Activated CD4-positive, alpha-beta T cell treated with anti-CD3 and anti-CD28 coated beads for 36 hours (primary cell): ENCODE measurements at regions not wholly inside any gene's neighbourhood (a gene's known extent, or its start where the extent isn't known, plus 50 kb on each side); places are given as distances from the start of the nearest gene placed in this dataset.

Source experiments
- ATAC-seq: fragments of 200-7000 bp; cut with Tn5 transposase; one replicate; pipeline ENCODE4 v1.10.0; 2021; ENCODE audit warnings: mild to moderate bottlenecking, moderate library complexity
- CTCF ChIA-PET: fragments of 350-600 bp; sonication (Branson Sonifier 250); formaldehyde crosslinking; loops from one replicate; lab custom pipeline; 2021; ENCODE audit warnings: antibody characterized with exemption; lab: Charles Lee
- POLR2A ChIA-PET: fragments of 350-600 bp; sonication (Branson Sonifier 250); formaldehyde crosslinking; loops from one replicate; lab custom pipeline; 2021; ENCODE audit warnings: antibody characterized with exemption, inconsistent platforms; lab: Charles Lee
- DNase-seq: peaks from one replicate; pipeline ENCODE4 v3.0.0-alpha.2; 2020
- H3K27ac Mint-ChIP-seq: one replicate; pipeline ENCODE4 v1.8.0; 2021; ENCODE audit warnings: mixed read lengths
- H3K27me3 Mint-ChIP-seq: one replicate; pipeline ENCODE4 v1.8.0; 2021; ENCODE audit warnings: mixed read lengths
- H3K36me3 Mint-ChIP-seq: one replicate; pipeline ENCODE4 v1.8.0; 2021; ENCODE audit warnings: low read depth, mixed read lengths
- H3K4me1 Mint-ChIP-seq: one replicate; pipeline ENCODE4 v1.8.0; 2021; ENCODE audit warnings: mixed read lengths
- H3K4me3 Mint-ChIP-seq: one replicate; pipeline ENCODE4 v1.8.0; 2021; ENCODE audit warnings: mild to moderate bottlenecking, moderate library complexity, mixed read lengths
- H3K9me3 Mint-ChIP-seq: one replicate; pipeline ENCODE4 v1.8.0; 2021; ENCODE audit warnings: low read depth, mixed read lengths
- intact Hi-C, 2 experiments: fragments of 100-400 bp; cut with DNase I in 1 of 2; cut with micrococcal nuclease in 1 of 2; formaldehyde crosslinking; loops; one replicate each; pipeline versions ENCODE4 v1.14.2 to v1.15.1; 2022 to 2024; cut with DNase I, micrococcal nuclease

DNA sequence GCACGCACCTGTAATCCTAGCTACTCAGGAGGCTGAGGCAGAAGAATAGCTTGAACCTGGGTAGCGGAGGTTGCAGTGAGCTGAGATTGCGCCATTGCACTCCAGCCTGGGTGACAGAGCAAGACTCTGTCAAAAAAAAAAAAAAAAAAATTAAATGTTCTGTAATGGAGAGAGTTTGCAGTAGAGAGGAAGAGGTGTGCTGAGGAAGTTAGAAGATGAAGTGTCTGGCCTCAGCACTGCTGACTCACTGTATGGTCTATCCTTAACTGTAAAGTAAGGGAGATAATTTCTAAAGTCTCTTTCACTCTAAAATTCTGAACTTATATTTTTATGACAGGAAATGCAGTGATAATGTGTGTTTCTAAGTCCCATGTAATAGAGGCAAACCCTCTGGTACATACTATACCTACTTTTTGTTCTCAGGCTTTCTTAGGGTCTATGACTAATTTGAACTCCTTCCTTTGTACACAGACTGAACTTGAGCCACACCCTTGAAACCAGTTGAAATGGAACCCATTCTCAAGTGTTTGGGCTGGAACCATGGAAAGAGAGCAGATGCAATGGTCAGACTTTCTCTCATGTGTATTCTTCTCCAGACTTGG is 278.1 kb upstream of the FAR2 start:
- CTCF ChIA-PET = no interaction called here
- intact Hi-C loops = loop anchor here in 1 of 2 experiments (10.0 kb wide), 2 partner anchors 896 to 926 kb away; partner anchors contain the start of gene PTHLH
- no peak for ATAC-seq

GRCh38 chr12:28872654-28873268 is 276.3 kb upstream of the FAR2 start:
- Mint-ChIP-seq H3K4me3 (no peak overlapping the region), H3K27ac (no peak overlapping the region), H3K36me3 (no peaks in the 10 kb centered on the region), H3K9me3 (no peaks in the 10 kb centered on the region), H3K27me3 (peaks cover 7% of the 10 kb centered on the region), H3K4me1 (no peaks in the 10 kb centered on the region)
- peak; percentile 61 for DNase-seq
- ChIA-PET POLR2A (no interaction called here), CTCF (interaction anchor here (0.7 to 1.6 kb wide), 4 partner anchors 139 to 1140 kb away, joined by 3 to 4 read pairs (median 4); no protein-coding TSS in a partner anchor)
- ATAC-seq = no peak
- intact Hi-C loops = loop anchor here in 1 of 2 experiments (2.0 to 10.0 kb wide), 3 partner anchors 898 to 1140 kb away; partner anchors contain the start of gene PTHLH

More for the DNA sequence above, 278.1 kb upstream of the FAR2 start:
- no peak for DNase-seq
- Mint-ChIP-seq H3K27ac (no peak overlapping the region), H3K4me3 (no peak overlapping the region), H3K27me3 (peaks cover 4% of the 10 kb centered on the region), H3K9me3 (no peaks in the 10 kb centered on the region), H3K4me1 (no peaks in the 10 kb centered on the region), H3K36me3 (no peaks in the 10 kb centered on the region)
- POLR2A ChIA-PET = no interaction called here

- Mint-ChIP-seq H3K27me3 (peaks cover 5% of the 10 kb centered on the region), H3K27ac (no peak overlapping the region), H3K36me3 (no peaks in the 10 kb centered on the region), H3K9me3 (no peaks in the 10 kb centered on the region), H3K4me3 (no peak overlapping the region), H3K4me1 (no peaks in the 10 kb centered on the region)
- ChIA-PET CTCF (no interaction called here), POLR2A (no interaction called here)
- intact Hi-C loops = loop anchor here in 1 of 2 experiments (10.0 kb wide), 2 partner anchors 900 to 930 kb away; partner anchors contain the start of gene PTHLH
- no peak for DNase-seq
- no peak for ATAC-seq
Measured at GRCh38 chr12:28874758-28875157, 274.3 kb upstream of the FAR2 start.

GRCh38 chr12:28876196-28876798 is 272.8 kb upstream of the FAR2 start:
- no peak overlapping the region for H3K4me3 Mint-ChIP-seq
- no peaks in the 10 kb centered on the region for H3K9me3 Mint-ChIP-seq
- CTCF ChIA-PET = no interaction called here
- no peaks in the 10 kb centered on the region for H3K36me3 Mint-ChIP-seq
- no peaks in the 10 kb centered on the region for H3K4me1 Mint-ChIP-seq
- H3K27me3 Mint-ChIP-seq = peaks cover 5% of the 10 kb centered on the region
- DNase-seq = no peak
- no peak for ATAC-seq
- no peak overlapping the region for H3K27ac Mint-ChIP-seq
- intact Hi-C loops = loop anchor here in 1 of 2 experiments (10.0 kb wide), 2 partner anchors 901 to 931 kb away; partner anchors contain the start of gene PTHLH
- POLR2A ChIA-PET = no interaction called here

DNA sequence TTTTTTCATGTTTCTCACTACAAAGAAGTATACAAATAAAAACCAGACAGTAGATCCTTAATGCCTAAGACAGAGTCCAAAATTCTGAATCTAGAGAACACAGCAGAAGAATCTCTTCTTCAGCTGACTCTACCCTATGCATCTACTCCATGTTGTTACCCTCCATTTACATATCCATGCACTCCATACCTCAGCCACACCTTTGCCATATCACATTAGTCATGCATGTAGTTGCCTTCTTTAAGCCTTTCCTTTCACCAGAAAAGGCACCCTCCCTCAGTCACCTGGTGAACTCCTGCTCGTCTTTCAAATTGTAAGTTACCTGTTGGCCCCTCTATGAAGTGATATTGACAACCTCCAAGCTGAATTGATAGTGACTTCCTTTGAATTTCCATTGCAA is 271.2 kb upstream of the FAR2 start:
- ChIA-PET CTCF (no interaction called here), POLR2A (no interaction called here)
- H3K27ac Mint-ChIP-seq = no peak overlapping the region
- no peak for ATAC-seq
- H3K4me3 Mint-ChIP-seq = no peak overlapping the region
- no peaks in the 10 kb centered on the region for H3K36me3 Mint-ChIP-seq
- H3K27me3 Mint-ChIP-seq = peaks cover 5% of the 10 kb centered on the region
- H3K4me1 Mint-ChIP-seq = no peaks in the 10 kb centered on the region
- intact Hi-C loops = loop anchor here in 1 of 2 experiments (10.0 kb wide), 2 partner anchors 903 to 933 kb away; partner anchors contain the start of gene PTHLH
- H3K9me3 Mint-ChIP-seq = no peaks in the 10 kb centered on the region
- no peak for DNase-seq

DNA sequence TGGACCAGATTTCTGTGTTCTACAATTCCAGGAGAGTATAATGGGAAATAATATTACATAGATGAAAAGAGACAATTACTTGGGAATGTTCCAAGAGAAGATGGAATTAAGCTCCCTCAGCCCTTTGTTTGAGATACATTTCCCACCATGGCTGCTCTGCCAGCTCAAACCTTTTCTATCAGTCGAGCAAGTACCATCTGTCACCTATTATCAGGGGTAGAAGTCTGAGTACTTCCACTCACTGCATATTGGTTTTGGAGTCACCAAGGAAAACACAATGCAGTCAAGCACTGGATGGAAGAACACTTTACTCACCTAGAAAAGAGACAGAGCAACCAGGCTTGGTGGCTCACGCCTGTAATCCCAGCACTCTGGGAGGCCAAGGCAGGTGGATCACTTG is 270.4 kb upstream of the FAR2 start:
- no peak for ATAC-seq
- ChIA-PET POLR2A (no interaction called here), CTCF (no interaction called here)
- H3K27me3 Mint-ChIP-seq = peaks cover 5% of the 10 kb centered on the region
- H3K4me1 Mint-ChIP-seq = no peaks in the 10 kb centered on the region
- H3K27ac Mint-ChIP-seq = no peak overlapping the region
- no peak for DNase-seq
- no peak overlapping the region for H3K4me3 Mint-ChIP-seq
- intact Hi-C loops = loop anchor here in 1 of 2 experiments (10.0 kb wide), 2 partner anchors 904 to 934 kb away; partner anchors contain the start of gene PTHLH
- no peaks in the 10 kb centered on the region for H3K36me3 Mint-ChIP-seq
- no peaks in the 10 kb centered on the region for H3K9me3 Mint-ChIP-seq

- POLR2A ChIA-PET = no interaction called here
- H3K27me3 Mint-ChIP-seq = peaks cover 5% of the 10 kb centered on the region
- ATAC-seq (peak; percentile 33), DNase-seq (no peak)
- no peaks in the 10 kb centered on the region for H3K4me1 Mint-ChIP-seq
- intact Hi-C loops = loop anchor here in 1 of 2 experiments (10.0 kb wide), 2 partner anchors 905 to 935 kb away; partner anchors contain the start of gene PTHLH
- no peaks in the 10 kb centered on the region for H3K36me3 Mint-ChIP-seq
- CTCF ChIA-PET = no interaction called here
- no peak overlapping the region for H3K4me3 Mint-ChIP-seq
- no peak overlapping the region for H3K27ac Mint-ChIP-seq
- H3K9me3 Mint-ChIP-seq = no peaks in the 10 kb centered on the region
Measured at GRCh38 chr12:28879379-28879778, 269.7 kb upstream of the FAR2 start.

- Mint-ChIP-seq H3K4me1 (no peaks in the 10 kb centered on the region), H3K36me3 (no peaks in the 10 kb centered on the region), H3K4me3 (no peak overlapping the region), H3K27me3 (peaks cover 5% of the 10 kb centered on the region), H3K9me3 (no peaks in the 10 kb centered on the region), H3K27ac (no peak overlapping the region)
- DNase-seq (no peak), ATAC-seq (no peak)
- intact Hi-C loops = loop anchor here in 1 of 2 experiments (10.0 kb wide), 1 partner anchor 58 kb away; no protein-coding TSS in a partner anchor
- ChIA-PET POLR2A (no interaction called here), CTCF (no interaction called here)
Measured at GRCh38 chr12:28882444-28882843, 266.6 kb upstream of the FAR2 start.

DNA sequence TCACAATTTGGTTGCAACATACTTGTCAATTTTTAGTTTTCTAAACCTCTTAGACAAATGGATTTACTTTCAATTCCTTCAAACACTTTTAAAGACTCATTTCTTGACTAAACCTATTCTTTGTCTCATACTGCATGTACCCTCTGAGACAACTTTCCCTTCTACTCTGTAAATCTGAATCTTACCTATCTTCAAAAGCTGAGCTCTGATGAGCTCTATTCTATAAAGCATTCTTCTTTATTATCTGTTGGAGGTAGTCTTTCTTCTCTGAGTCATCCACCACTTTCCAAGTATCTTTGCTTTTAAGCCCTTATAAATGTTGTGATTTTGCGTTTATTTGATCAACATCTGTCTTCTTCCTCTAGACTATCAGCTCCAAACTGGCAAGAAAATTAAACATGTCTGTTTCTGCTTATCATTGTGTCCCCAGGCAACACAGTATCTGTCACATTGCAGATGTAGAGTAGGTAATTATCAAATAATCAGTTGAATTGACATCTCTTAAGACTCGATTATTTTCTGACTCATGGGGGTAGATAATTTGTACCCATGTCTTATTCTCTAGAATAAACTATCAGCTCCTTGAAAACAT is 265.6 kb upstream of the FAR2 start:
- intact Hi-C loops = loop anchor here in 1 of 2 experiments (10.0 kb wide), 1 partner anchor 59 kb away; no protein-coding TSS in a partner anchor
- no peak overlapping the region for H3K27ac Mint-ChIP-seq
- no peak overlapping the region for H3K4me3 Mint-ChIP-seq
- no peaks in the 10 kb centered on the region for H3K9me3 Mint-ChIP-seq
- DNase-seq (no peak), ATAC-seq (no peak)
- H3K27me3 Mint-ChIP-seq = no peaks in the 10 kb centered on the region
- no peaks in the 10 kb centered on the region for H3K36me3 Mint-ChIP-seq
- ChIA-PET POLR2A (no interaction called here), CTCF (no interaction called here)
- H3K4me1 Mint-ChIP-seq = no peaks in the 10 kb centered on the region

- ATAC-seq (no peak), DNase-seq (no peak)
- H3K27me3 Mint-ChIP-seq = no peaks in the 10 kb centered on the region
- ChIA-PET POLR2A (no interaction called here), CTCF (no interaction called here)
- no peaks in the 10 kb centered on the region for H3K36me3 Mint-ChIP-seq
- no peaks in the 10 kb centered on the region for H3K4me1 Mint-ChIP-seq
- intact Hi-C loops = loop anchor here in 1 of 2 experiments (10.0 kb wide), 1 partner anchor 60 kb away; no protein-coding TSS in a partner anchor
- no peaks in the 10 kb centered on the region for H3K9me3 Mint-ChIP-seq
- no peak overlapping the region for H3K4me3 Mint-ChIP-seq
- H3K27ac Mint-ChIP-seq = no peak overlapping the region
Measured at GRCh38 chr12:28884904-28885679, 264.0 kb upstream of the FAR2 start.

GRCh38 chr12:28885928-28886327 is 263.1 kb upstream of the FAR2 start:
- no peaks in the 10 kb centered on the region for H3K36me3 Mint-ChIP-seq
- H3K27me3 Mint-ChIP-seq = no peaks in the 10 kb centered on the region
- no peak for ATAC-seq
- no peaks in the 10 kb centered on the region for H3K4me1 Mint-ChIP-seq
- H3K27ac Mint-ChIP-seq = no peak overlapping the region
- CTCF ChIA-PET = no interaction called here
- no peak for DNase-seq
- H3K4me3 Mint-ChIP-seq = no peak overlapping the region
- POLR2A ChIA-PET = no interaction called here
- intact Hi-C loops = loop anchor here in 1 of 2 experiments (10.0 kb wide), 1 partner anchor 61 kb away; no protein-coding TSS in a partner anchor
- H3K9me3 Mint-ChIP-seq = no peaks in the 10 kb centered on the region
